Right ventricle myocardium inferior (tissue), 1 donor: ENCODE measurements at regions not wholly inside any gene's neighbourhood (a gene's known extent, or its start where the extent isn't known, plus 50 kb on each side); places are given as distances from the start of the nearest gene placed in this dataset.
"Not testable (repeated sequence)": the region's sequence is repeated elsewhere in the genome, so short reads cannot be mapped to it uniquely, and the experiment has no call there.

ENCODE experiments used
- ATAC-seq: fragments of 200-7000 bp; cut with Tn5 transposase; one replicate; pipeline ENCODE4 v1.9.1; 2020; ENCODE audit warnings: mild to moderate bottlenecking, moderate library complexity
- DNase-seq: peaks from one replicate; pipeline ENCODE4 v3.0.0; 2021; ENCODE audit errors: missing footprints
- intact Hi-C: fragments of 100-400 bp; cut with DNase I; formaldehyde crosslinking; loops from one replicate; pipeline ENCODE4 v1.11.0; 2022
- donor health status: DM: no; HTN: yes; CAD: no; lungs with severe emphysema.

DNA sequence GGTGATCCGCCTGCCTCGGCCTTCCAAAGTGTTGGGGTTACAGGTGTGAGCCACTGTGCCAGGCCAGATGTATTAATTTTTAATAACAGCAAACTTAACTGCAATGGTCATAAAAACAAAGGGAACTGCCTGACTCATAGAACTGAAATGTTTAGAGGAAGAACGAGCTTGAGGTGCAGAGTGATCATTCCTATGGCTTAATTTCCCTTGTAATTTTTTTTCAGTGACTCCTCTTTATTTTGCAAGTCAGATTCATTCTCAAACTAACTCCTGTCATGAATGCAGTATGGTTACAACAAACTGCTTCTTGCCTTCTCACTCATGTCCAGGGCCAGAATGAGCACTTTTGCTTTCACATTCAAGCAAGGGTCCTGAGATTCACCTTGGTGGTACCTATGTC, 231.3 kb downstream of the HAPSTR1 start:
- intact Hi-C loops: no loop called here
- no peak for DNase-seq
- ATAC-seq: no peak

DNA sequence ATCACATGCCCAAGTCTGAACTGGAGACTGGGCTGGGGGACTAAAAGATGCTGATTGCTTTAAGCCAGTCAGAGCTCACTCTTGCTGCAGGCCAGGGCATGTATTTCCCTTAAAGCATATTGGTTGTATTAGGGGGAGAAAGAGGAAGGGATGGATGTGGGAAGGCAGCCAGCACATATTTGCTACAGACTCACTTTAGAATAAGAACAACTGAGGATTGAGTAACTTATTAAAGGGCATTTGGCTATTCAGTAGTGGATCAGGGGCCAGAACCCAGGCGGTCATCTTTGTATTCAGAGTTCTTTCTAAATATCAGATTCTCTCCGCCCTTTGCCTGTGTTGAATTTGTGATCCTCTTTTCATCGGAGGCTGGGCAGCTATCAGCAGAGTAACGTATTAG, 231.7 kb downstream of the HAPSTR1 start:
- no peak for DNase-seq
- intact Hi-C loops: no loop called here
- no peak for ATAC-seq

DNA sequence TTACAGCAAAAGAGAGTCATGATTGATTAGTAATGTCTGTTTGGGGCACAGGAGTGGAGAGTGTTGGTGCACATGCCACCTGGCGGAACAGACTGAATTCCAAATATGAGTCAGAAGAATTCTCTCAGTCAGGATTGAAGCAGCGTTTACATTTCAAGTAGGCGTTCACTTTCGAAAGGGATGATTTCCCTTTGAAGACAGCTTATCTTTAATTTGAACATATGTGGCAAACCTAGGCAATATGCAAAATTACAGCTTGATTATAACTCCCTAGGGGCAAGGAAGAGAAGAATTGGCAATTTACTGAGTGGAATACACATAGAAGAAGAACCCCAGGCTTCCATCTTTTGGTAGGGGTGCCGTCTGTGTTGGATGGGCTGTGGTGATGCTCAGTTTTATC, 235.8 kb downstream of the HAPSTR1 start:
- intact Hi-C loops: no loop called here
- DNase-seq: no peak
- ATAC-seq: no peak

DNA sequence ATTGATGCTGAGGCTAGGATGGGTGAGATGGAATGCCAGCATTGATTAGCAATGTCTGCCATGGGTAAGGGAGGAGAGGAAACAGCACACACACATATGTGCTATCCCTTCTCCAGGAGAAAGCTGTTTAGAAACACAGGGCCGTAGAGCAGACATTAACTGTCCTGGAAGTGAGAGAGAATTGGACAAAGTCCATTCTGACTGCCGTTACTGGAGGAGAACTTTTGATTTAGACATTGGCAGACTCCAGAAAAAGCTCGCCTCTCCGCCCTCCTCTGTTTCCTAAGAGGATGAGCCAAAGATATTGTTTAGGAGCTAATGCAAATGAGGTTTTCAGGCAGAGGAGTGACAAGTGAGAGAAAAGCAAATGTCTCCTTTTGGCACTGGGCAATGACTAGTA, 237.0 kb downstream of the HAPSTR1 start:
- ATAC-seq (no peak), DNase-seq (no peak)
- intact Hi-C loops: no loop called here

DNA sequence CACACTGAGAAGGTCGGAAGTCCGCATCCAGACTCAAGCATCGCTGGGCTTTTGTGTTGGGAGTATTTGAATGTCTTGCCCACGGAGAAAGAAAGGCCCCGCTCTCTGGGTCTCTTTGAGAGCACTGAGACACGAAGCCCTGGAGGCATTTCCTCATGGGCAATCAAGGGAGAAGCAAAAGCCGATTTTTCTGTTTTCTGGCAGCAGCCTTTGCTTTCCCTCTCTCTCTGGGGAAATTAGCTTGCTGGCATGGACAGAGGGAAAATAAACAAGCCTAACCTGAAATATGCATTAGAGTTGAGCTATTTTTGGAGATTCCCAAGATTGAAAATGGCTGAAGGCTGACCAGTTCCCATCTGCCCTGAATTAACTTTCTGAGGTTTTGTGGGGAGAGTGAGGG, 238.7 kb downstream of the HAPSTR1 start:
- DNase-seq: no peak
- no peak for ATAC-seq
- intact Hi-C loops: no loop called here

DNA sequence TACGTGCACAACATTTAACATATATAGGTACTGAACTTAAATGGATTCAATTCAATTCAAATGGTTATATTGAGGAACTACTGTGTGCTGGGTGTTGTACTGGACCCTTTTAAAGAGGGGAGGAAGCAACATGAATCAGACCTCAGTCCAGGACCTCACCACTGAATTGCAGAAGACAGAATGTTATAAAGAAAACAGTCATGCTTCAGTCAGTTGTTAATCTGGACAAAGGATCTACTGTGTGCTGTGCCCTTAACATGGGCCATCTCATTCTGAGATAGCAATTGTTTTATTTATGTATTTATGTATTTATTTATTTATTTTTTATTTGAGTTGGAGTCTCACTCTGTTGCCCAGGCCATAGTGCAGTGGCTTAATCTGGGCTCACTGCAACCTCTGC, 240.1 kb downstream of the HAPSTR1 start:
- intact Hi-C loops: no loop called here
- no peak for ATAC-seq
- DNase-seq: no peak

DNA sequence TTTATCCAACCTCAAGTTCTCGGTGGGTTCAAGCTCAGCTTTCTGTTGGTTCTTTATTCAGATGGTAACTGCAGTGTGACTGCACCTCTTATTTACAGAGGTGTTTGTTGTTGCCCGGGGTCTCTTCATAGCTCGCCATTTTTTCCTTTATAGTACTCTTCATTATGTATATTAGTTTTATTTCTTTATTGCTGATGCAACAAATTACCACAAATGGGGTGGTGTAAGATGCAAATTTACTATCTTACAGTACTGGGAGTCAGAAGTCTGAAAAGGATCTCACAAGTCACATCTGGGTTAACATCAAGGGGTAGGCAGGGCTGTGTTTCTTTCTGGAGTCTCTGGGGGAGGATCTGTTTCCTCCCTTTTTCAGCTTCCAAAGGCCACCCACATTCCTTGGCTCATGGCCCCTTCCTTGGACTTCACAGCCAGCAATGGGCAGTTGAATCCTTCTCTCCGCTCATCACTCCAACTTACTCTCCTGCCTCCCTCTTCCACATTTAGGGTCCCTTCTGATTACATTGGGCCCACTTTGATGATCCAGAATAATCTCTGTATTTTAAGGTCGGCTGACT, 241.2 kb downstream of the HAPSTR1 start:
- intact Hi-C loops: no loop called here
- ATAC-seq (no peak), DNase-seq (no peak)

DNA sequence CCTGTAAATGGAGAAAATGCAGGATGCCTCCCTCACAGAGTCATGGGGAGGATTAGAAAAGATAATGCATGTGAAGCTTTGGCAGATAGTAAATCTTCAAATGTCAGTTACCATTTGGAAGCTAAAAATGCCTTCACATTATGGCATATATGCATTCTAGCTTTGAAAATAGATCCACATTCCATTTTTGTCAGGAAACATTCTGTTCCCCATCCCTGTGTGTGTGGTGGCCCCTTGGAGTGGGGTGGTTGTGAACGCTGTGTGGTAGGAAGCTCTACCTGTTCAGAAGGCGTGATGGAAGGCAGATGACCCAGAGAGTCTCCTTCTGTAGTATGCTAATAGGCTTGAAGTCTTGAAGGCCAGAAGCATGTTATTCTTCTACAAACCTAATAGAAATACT, 242.0 kb downstream of the HAPSTR1 start:
- intact Hi-C loops: no loop called here
- ATAC-seq (no peak), DNase-seq (no peak)

DNA sequence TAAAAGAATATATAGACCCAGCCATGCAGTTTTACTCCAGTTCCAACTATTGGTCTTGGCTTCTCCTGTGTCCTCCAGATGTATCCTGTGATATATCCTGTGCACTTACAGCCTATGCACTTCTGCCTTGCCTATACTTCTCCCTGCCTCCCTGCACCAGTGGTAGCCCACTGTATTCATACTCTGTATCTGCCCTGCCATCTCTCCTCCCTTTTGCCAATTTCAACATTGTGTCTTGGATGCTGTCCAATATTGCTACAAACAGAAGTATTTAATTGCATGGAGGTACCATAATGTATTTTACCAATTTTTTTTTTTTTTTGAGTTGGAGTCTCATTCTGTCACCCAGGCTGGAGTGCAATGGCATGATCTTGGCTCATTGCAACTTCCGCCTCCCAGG, 242.7 kb downstream of the HAPSTR1 start:
- DNase-seq (no peak), ATAC-seq (no peak)
- intact Hi-C loops: no loop called here

DNA sequence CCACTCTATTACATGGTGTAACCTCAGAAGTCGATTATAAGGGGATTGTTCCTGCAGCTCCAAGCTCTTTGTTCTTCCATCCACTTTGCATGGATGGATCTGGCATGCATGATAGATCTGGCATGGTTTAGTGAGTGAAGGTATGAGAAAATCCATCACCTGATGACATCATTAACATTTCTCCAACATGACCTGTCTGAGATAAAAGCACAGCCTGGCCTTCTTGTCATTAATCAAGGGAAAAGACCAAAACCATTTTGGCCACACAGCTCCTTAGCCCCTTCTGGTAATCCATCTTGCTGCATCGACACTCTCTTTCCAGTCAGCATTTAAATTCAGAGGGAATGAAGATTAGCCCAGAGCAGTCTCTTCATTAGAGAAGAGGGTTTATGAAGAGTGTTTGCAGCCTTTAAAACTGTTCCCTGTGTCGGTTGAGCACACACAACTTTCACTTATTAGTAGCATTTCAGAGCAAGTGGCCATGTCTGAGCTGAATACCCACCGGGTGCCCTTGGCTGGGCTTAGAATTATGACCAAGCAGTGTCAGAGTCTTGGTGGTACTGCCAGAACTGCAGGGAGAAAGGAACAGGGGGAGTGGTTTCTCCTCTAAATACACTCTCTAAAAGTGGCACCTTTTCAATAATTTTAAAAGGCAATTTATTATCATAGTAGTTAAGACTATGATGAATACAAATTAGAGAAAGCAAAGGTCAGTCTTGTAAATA, 246.0 kb downstream of the HAPSTR1 start:
- DNase-seq (no peak), ATAC-seq (no peak)
- intact Hi-C loops: no loop called here

DNA sequence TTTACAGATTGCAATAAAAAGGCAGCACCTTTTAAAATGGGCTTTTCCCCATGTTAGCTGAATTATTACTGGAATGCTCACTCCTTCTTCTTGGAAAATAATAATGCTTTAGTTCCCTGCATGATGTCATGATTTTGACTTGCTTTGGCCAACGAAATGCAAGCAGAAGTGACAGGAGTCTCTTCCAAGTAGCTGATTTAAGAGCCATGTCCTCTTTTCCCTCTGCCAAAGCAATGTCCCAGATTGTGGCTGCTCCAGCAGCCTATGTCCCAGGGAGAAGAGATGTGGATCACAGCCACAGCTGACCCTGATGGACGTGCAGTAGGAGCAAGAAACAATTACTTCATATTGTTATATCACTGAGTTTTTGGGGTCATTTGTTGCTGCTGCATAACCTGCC, 246.6 kb downstream of the HAPSTR1 start:
- DNase-seq (no peak), ATAC-seq (peak; percentile 66)
- intact Hi-C loops: no loop called here

DNA sequence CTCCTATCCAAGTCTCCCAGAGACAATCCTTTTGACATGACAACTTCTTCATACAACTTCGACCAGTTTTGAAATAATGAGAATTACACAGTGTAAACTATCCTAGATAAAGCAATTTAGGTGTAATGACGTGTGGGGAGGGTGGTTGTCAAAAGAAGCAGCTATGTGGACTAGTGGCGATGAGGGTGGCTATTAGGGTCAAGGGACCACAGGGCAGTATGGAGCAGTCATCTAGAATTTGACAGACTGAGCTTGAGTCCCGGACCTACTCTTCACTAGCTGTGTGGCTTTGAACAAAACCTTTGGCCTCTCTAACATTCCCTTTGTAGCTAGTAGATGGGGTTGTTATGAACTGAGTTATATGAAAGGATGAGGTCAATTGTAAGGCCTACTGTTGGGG, 247.1 kb downstream of the HAPSTR1 start:
- DNase-seq: no peak
- ATAC-seq: no peak
- intact Hi-C loops: no loop called here

DNA sequence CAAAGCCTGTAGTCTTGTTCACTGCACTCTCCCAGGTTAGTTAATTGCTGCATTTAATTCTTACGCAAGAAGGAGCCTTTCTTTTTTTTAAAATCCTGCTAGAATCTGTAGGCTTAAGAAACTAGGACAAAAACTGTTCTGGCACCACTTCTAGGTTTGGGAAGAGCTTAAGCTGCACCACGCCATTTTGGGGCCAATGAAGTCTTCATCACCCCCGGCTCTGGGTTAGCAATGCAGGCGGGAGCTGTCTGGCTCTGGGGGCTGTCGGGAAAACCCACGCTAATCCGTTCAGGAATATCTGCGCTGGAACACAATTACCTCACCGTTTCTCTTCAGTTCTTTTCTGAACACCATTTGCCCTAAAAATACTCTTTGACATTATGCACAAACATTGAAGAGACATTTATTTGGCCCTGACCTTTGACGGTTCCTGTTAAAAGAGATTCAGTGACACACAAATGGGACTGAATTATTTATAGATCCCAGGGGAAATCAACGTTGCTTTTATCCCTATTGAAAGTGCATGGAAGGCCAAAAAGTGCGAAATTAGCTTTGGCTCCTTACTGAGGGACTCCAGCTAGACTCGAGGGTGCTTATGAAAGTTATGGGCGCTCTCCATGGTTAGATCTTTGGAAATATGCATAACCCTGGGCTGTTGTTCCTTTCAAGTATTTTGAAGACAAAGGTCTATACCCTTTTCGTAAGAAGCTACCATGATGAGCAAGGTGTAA, 249.2 kb downstream of the HAPSTR1 start:
- ATAC-seq (no peak), DNase-seq (no peak)
- intact Hi-C loops: no loop called here

DNA sequence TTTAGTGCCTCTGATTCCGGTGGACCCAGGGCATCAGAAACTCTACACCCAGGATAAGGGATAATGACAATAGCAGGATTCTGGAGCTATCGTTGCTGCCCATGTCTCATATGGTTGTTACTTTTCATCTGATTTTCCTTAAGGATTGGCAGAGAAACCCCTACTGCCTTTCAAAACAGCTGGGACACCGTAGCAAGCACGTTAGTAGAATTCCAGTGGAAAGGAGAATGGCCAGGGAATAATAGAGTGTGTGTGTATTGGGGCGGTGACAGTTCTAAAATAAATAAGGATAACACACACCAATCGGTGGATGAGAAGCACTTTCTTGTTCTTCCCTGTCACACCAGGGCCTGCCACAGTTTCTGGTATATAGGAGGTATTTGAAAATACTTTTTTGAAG, 251.8 kb downstream of the HAPSTR1 start:
- no peak for DNase-seq
- ATAC-seq: no peak
- intact Hi-C loops: no loop called here

DNA sequence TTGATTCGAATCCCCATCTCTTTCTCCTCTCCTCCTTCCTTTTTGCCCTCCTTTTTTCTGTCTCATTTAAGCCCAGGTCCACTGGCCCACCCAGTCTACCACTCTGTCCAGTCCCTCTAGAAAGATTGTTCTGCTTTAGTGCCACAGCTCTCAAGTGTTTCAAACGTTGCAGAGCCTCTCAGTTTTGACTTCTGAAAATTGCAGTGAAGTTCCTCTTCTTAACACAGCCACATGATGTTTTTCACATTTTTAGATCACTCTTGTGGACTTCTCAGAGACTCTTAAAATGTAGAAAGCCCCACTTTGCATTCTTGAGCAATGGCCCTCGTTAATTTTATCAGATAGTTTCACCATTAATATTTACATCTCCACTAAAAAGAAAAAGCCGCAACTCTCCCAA, 253.1 kb downstream of the HAPSTR1 start:
- intact Hi-C loops: no loop called here
- ATAC-seq: no peak

DNA sequence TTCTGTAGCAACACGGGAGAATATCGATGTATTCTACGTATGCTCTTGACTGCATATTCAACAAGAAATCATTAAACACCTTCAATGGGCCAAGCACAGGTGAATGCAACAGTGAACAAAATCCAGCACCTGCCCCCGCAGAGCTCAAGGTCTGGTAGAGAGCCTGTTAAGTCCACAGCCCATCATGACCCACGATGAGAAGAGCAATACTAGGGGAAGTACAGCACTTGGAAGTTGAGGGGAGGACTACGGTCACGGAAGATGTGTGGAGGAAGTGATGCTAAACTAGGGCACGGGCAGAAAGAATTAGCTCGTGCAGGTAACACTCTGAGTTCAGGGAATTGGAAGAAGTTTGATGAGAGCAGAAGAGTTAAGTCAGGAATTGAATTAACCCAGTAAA, 253.6 kb downstream of the HAPSTR1 start:
- intact Hi-C loops: no loop called here
- ATAC-seq (no peak), DNase-seq (no peak)

More for the DNA sequence above, 253.1 kb downstream of the HAPSTR1 start:
- DNase-seq: no peak

DNA sequence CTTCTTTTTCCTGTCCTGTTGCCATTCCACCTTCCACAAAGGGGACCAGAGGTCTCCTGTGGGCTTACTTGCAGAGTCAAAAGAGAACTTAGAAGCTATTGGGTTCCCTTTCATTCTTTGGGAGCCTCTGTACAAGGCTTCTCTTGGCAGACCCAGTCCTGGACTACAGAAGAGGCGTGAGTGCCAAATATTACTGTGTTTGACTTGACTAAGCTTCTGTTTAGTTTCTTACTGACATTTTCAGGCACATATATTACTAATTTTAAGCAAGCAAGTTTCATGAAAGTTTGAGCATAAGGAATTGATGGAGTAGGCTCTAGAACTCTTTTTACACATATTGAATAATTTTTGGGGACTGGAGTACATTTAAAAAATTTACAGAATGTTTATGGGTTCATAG, 254.4 kb downstream of the HAPSTR1 start:
- ATAC-seq (no peak), DNase-seq (no peak)

DNA sequence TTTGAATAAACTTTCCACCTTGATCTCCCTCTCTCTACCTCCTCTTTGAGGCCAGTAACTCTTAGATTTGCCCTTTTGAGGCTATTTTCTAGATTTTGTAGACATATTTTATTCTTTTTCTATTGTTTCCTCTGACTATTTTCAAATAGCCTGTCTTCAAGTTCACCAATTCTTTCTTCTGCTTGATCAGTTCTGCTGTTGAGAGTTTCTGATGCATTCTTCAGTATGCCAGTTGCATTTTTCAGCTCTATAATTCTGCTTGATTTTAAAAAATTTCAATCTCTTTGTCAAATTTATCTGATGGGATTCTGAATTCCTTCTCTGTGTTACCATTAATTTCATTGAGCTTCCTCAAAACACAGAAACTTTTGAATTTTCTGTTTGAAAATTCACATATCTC, 257.5 kb downstream of the HAPSTR1 start:
- no peak for ATAC-seq
- DNase-seq: no peak
- intact Hi-C loops: no loop called here

More for the DNA sequence above, 254.4 kb downstream of the HAPSTR1 start:
- intact Hi-C loops: no loop called here

DNA sequence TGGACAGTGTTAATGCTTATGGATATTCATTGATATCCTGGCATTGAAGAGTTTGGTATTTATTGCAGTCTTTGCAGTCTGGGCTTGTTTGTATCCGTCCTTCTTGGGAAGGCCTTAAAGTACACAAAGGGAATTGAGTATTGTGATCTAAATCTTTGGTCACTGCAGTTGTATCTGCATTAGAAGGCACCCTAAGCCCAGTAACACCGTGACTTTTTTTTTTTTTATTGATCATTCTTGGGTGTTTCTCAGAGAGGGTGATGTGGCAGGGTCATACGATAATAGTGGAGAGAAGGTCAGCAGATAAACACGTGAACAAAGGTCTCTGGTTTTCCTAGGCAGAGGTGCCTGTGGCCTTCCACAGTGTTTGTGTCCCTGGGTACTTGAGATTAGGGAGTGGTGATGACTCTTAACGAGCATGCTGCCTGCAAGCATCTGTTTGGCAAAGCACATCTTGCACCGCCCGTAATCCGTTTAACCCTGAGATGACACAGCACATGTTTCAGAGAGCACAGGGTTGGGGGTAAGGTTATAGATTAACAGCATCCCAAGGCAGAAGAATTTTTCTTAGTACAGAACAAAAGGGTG, 258.0 kb downstream of the HAPSTR1 start:
- intact Hi-C loops, DNase-seq, ATAC-seq: not testable (repeated sequence)
